WTC11 (cell line): ENCODE measurements at regions not wholly inside any gene's neighbourhood (a gene's known extent, or its start where the extent isn't known, plus 50 kb on each side); places are given as distances from the start of the nearest gene placed in this dataset.

Source experiments
- ATAC-seq: fragments of 200-7000 bp; cut with Tn5 transposase; 2 replicates; pipeline ENCODE4 v1.10.0; 2021; ENCODE audit warnings: mild to moderate bottlenecking, moderate library complexity
- CTCF ChIA-PET: fragments of 300-600 bp; sonication (Branson Sonifier 250); formaldehyde crosslinking; loops from one replicate; lab custom pipeline; 2021; ENCODE audit warnings: antibody characterized with exemption; lab: Charles Lee
- POLR2A ChIA-PET: fragments of 350-600 bp; sonication (Branson Sonifier 250); formaldehyde crosslinking; loops from one replicate; lab custom pipeline; 2021; ENCODE audit warnings: antibody characterized with exemption; lab: Charles Lee
- DNase-seq: peaks from one replicate; pipeline ENCODE4 v3.0.0; 2021; ENCODE audit warnings: low spot score
- H3K27ac Mint-ChIP-seq: 2 replicates; pipeline ENCODE4 v1.8.0; 2021; ENCODE audit warnings: mixed read lengths
- H3K27me3 Mint-ChIP-seq: 2 replicates; pipeline ENCODE4 v1.8.0; 2021; ENCODE audit warnings: low read depth, mild to moderate bottlenecking, moderate library complexity, mixed read lengths
- H3K36me3 Mint-ChIP-seq: 2 replicates; pipeline ENCODE4 v1.8.0; 2021; ENCODE audit warnings: mixed read lengths
- H3K4me1 Mint-ChIP-seq: 2 replicates; pipeline ENCODE4 v1.8.0; 2022; ENCODE audit warnings: mixed read lengths
- H3K4me3 Mint-ChIP-seq: 2 replicates; pipeline ENCODE4 v1.8.0; 2021; ENCODE audit warnings: mild to moderate bottlenecking, moderate library complexity, mixed read lengths
- H3K9me3 Mint-ChIP-seq: 2 replicates; pipeline ENCODE4 v1.8.0; 2021; ENCODE audit warnings: mixed read lengths
- AFF4 ChIP-seq: sonication (generic); formaldehyde crosslinking; IDR thresholded peaks from 2 replicates; pipeline ENCODE4 v1.8.1; 2023; ENCODE audit warnings: mild to moderate bottlenecking, missing genetic modification reagents, borderline replicate concordance
- ATF1 ChIP-seq: sonication (generic); formaldehyde crosslinking; IDR thresholded peaks from 2 replicates; pipeline ENCODE4 v1.8.1; 2023; ENCODE audit warnings: mild to moderate bottlenecking, moderate library complexity, missing genetic modification reagents
- ATF3 ChIP-seq: sonication (generic); formaldehyde crosslinking; conservative IDR thresholded peaks from 2 replicates; pipeline ENCODE4 v1.8.1; 2022; ENCODE audit warnings: mild to moderate bottlenecking, missing genetic modification reagents
- CBFB ChIP-seq: sonication (generic); formaldehyde crosslinking; IDR thresholded peaks from 2 replicates; pipeline ENCODE4 v1.8.1; 2022; ENCODE audit warnings: mild to moderate bottlenecking, low read depth, missing genetic modification reagents
- CTCF ChIP-seq: fragments of 200-600 bp; IDR thresholded peaks from 2 replicates; pipeline ENCODE4 v1.8.0; 2022; ENCODE audit warnings: antibody characterized with exemption
- E2F5 ChIP-seq: sonication (generic); formaldehyde crosslinking; IDR thresholded peaks from 2 replicates; pipeline ENCODE4 v1.8.1; 2022; ENCODE audit warnings: mild to moderate bottlenecking, moderate library complexity, missing genetic modification reagents
- ERG ChIP-seq: fragments of 250-450 bp; sonication (Bioruptor Pico); IDR thresholded peaks from 2 replicates; pipeline ENCODE4 v1.8.0; 2021; ENCODE audit warnings: mild to moderate bottlenecking
- GRHL2 ChIP-seq: fragments of 250-450 bp; sonication (Bioruptor Pico); IDR thresholded peaks from 2 replicates; pipeline ENCODE4 v1.8.0; 2022; ENCODE audit warnings: mild to moderate bottlenecking, moderate library complexity; ENCODE audit not compliant: insufficient replicate concordance, severe bottlenecking
- GTF2I ChIP-seq: fragments of 250-450 bp; sonication (Bioruptor Pico); conservative IDR thresholded peaks from 2 replicates; pipeline ENCODE4 v1.4.0; 2021; ENCODE audit warnings: mild to moderate bottlenecking
- JUN ChIP-seq: sonication (generic); formaldehyde crosslinking; IDR thresholded peaks from 2 replicates; pipeline ENCODE4 v1.8.0; 2023; ENCODE audit warnings: mild to moderate bottlenecking, missing genetic modification reagents
- MLX ChIP-seq: sonication (generic); formaldehyde crosslinking; IDR thresholded peaks from 2 replicates; pipeline ENCODE4 v1.8.1; 2023; ENCODE audit warnings: mild to moderate bottlenecking, missing genetic modification reagents, moderate library complexity
- NR1H2 ChIP-seq: sonication (generic); formaldehyde crosslinking; IDR thresholded peaks from 2 replicates; pipeline ENCODE4 v1.9.0; 2021; ENCODE audit warnings: mild to moderate bottlenecking, moderate library complexity, missing genetic modification reagents
- NR2C2 ChIP-seq: sonication (generic); formaldehyde crosslinking; IDR thresholded peaks from 2 replicates; pipeline ENCODE4 v1.8.0; 2022; ENCODE audit warnings: mild to moderate bottlenecking, missing genetic modification reagents
- PRDM15 ChIP-seq: sonication (generic); formaldehyde crosslinking; IDR thresholded peaks from 2 replicates; pipeline ENCODE4 v1.8.0; 2022; ENCODE audit warnings: missing genetic modification reagents
- PRRX2 ChIP-seq: fragments of 250-450 bp; sonication (Bioruptor Pico); IDR thresholded peaks from 2 replicates; pipeline ENCODE4 v1.8.0; 2021; ENCODE audit warnings: mild to moderate bottlenecking
- STAT6 ChIP-seq: sonication (generic); formaldehyde crosslinking; conservative IDR thresholded peaks from 2 replicates; pipeline ENCODE4 v1.8.1; 2023; ENCODE audit warnings: mild to moderate bottlenecking, low read depth, missing genetic modification reagents, moderate library complexity
- TP53 ChIP-seq: sonication (generic); formaldehyde crosslinking; IDR thresholded peaks from 2 replicates; pipeline ENCODE4 v1.8.1; 2023; ENCODE audit warnings: mild to moderate bottlenecking, missing genetic modification reagents
- ZMAT4 ChIP-seq: fragments of 250-450 bp; sonication (Bioruptor Pico); IDR thresholded peaks from 2 replicates; pipeline ENCODE4 v1.9.0; 2021; ENCODE audit warnings: mild to moderate bottlenecking
- ZNF396 ChIP-seq: fragments of 250-450 bp; sonication (Bioruptor Pico); IDR thresholded peaks from 2 replicates; pipeline ENCODE4 v1.8.0; 2021; ENCODE audit warnings: mild to moderate bottlenecking, moderate library complexity, borderline replicate concordance

GRCh38 chr5:40432836-40433235, 246.9 kb upstream of the PTGER4 start (continued):
- no peak for TF ChIP-seq CTCF
- TF ChIP-seq GTF2I, result no peak
- TF ChIP-seq NR1H2 (CRISPR knock-in tag), result no peak
- TF ChIP-seq ATF1 (CRISPR knock-in tag), result no peak
- TF ChIP-seq E2F5 (CRISPR knock-in tag), result no peak
- TF ChIP-seq ZNF396 (CRISPR knock-in tag), result no peak
- TF ChIP-seq ZMAT4, result no peak
- TF ChIP-seq, all 79 proteins: peak for 0

- no peak for ATAC-seq
- H3K27ac Mint-ChIP-seq, result no peak overlapping the region
- POLR2A ChIA-PET, result no interaction called here
- H3K36me3 Mint-ChIP-seq, result no peaks in the 10 kb centered on the region
- H3K4me1 Mint-ChIP-seq, result peaks cover 31% of the 10 kb centered on the region
- H3K9me3 Mint-ChIP-seq, result no peaks in the 10 kb centered on the region
- DNase-seq, result no peak
- no peak overlapping the region for H3K4me3 Mint-ChIP-seq
- CTCF ChIA-PET, result no interaction called here
- no peaks in the 10 kb centered on the region for H3K27me3 Mint-ChIP-seq
- TF ChIP-seq JUN (CRISPR knock-in tag) (no peak), CBFB (CRISPR knock-in tag) (no peak), STAT6 (CRISPR knock-in tag) (no peak), TP53 (CRISPR knock-in tag) (no peak), PRDM15 (CRISPR knock-in tag) (no peak), AFF4 (CRISPR knock-in tag) (no peak), GRHL2 (CRISPR knock-in tag) (no peak), ATF1 (CRISPR knock-in tag) (no peak), ATF3 (no peak), ERG (CRISPR knock-in tag) (no peak), PRRX2 (CRISPR knock-in tag) (no peak), NR2C2 (CRISPR knock-in tag) (no peak), MLX (CRISPR knock-in tag) (no peak)
Observed at GRCh38 chr5:40431734-40432133, 248.0 kb upstream of the PTGER4 start.
